Activated naive CD4-positive, alpha-beta T cell treated with anti-CD3 and anti-CD28 coated beads, Interleukin-2, amount 50 U/mL, for 24 hours (primary cell): ENCODE measurements at regions not wholly inside any gene's neighbourhood (a gene's known extent, or its start where the extent isn't known, plus 50 kb on each side); places are given as distances from the start of the nearest gene placed in this dataset.

Experiments
- H3K27ac Mint-ChIP-seq: one replicate; pipeline ENCODE4 v1.8.0; 2021; ENCODE audit warnings: mild to moderate bottlenecking, mixed read lengths
- H3K27me3 Mint-ChIP-seq: one replicate; pipeline ENCODE4 v1.8.0; 2021; ENCODE audit warnings: mixed read lengths
- H3K36me3 Mint-ChIP-seq: one replicate; pipeline ENCODE4 v1.8.0; 2021; ENCODE audit warnings: mixed read lengths
- H3K4me1 Mint-ChIP-seq: one replicate; pipeline ENCODE4 v1.8.0; 2021; ENCODE audit warnings: mixed read lengths
- H3K4me3 Mint-ChIP-seq: one replicate; pipeline ENCODE4 v1.8.0; 2021; ENCODE audit warnings: mild to moderate bottlenecking, mixed read lengths
- H3K9me3 Mint-ChIP-seq: one replicate; pipeline ENCODE4 v1.8.0; 2021; ENCODE audit warnings: mixed read lengths

DNA sequence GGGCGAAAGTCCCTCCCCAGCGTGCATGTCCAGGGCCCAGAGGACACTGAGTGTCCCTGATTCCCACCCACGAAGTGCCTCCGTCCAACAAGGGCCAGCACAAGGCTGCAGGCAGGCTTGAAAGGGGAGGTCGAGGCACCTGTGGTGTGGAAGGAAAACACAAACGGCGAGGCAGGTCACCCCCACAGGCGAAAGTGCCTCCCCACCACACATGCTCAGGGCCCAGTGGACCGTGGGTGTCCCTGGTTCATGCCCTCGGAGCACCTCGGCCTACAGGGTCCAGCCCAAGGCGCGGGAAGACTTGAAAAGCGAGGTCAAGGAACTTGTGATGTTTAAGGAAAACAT is 370.4 kb downstream of the ALG10 start:
- Mint-ChIP-seq H3K4me1 (no peaks in the 10 kb centered on the region), H3K36me3 (no peaks in the 10 kb centered on the region), H3K4me3 (no peak overlapping the region), H3K27me3 (peaks cover 3% of the 10 kb centered on the region), H3K9me3 (peaks cover 5% of the 10 kb centered on the region), H3K27ac (no peak overlapping the region)

DNA sequence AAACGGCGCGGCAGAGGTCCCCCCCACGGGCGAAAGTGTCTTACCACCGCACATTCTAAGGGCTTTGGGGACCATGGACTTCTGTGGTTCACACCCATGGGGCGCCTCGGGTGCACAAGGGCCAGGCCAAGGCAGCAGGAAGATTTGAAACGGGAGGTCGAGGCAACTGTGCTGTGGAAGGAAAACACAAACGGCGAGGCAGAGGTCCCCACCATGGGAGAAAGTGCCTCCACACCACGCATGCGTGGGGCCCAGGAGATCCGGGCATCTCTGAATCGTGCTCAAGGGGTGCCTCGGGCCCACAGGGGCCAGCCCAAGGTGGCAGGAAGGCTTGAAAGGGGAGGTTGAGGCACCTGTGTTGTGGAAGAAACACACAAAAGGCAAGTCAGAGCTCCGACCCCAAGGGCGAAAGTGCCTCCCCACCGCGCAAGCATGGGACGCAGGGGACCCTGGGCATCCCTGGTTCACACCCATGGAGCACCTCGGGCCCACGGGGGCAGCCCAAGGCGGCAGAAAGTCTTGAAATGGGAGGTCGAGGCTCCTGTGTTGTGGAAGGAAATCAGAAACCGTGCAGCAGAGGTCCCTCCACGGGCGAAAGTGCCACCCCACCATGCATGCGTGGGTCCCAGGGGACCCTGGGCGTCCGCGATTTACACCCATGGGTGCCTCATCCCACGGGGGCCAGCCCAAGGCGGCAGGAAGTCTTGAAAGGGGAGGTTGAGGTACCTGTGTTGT is 371.0 kb downstream of the ALG10 start:
- Mint-ChIP-seq H3K27me3 (peaks cover 3% of the 10 kb centered on the region), H3K27ac (no peak overlapping the region), H3K4me3 (no peak overlapping the region), H3K36me3 (no peaks in the 10 kb centered on the region), H3K4me1 (no peaks in the 10 kb centered on the region), H3K9me3 (peaks cover 5% of the 10 kb centered on the region)

DNA sequence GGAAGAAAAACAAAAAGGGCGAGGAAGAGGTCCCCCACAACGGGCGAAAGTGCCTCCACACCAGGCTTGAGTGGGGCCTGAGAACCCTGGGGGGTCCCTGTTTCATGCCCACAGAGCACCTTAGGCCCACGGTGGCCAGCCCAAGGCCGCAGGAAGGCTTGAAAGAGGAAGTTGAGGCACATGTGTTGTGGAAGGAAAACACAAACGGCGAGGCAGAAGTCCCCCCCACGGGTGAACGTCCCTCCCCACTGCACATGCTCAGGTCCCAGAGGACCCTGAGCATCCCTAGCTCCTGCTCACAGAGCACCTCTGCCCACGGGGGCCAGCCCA is 371.5 kb downstream of the ALG10 start:
- peaks cover 3% of the 10 kb centered on the region for H3K27me3 Mint-ChIP-seq
- no peaks in the 10 kb centered on the region for H3K36me3 Mint-ChIP-seq
- peaks cover 5% of the 10 kb centered on the region for H3K9me3 Mint-ChIP-seq
- no peak overlapping the region for H3K4me3 Mint-ChIP-seq
- no peak overlapping the region for H3K27ac Mint-ChIP-seq
- H3K4me1 Mint-ChIP-seq: no peaks in the 10 kb centered on the region

GRCh38 chr12:34394211-34395055 is 372.1 kb downstream of the ALG10 start:
- H3K27ac Mint-ChIP-seq: no peak overlapping the region
- no peaks in the 10 kb centered on the region for H3K36me3 Mint-ChIP-seq
- no peaks in the 10 kb centered on the region for H3K4me1 Mint-ChIP-seq
- peaks cover under 1% of the 10 kb centered on the region for H3K27me3 Mint-ChIP-seq
- H3K4me3 Mint-ChIP-seq: no peak overlapping the region
- peaks cover 5% of the 10 kb centered on the region for H3K9me3 Mint-ChIP-seq

GRCh38 chr12:34395056-34396005 is 373.0 kb downstream of the ALG10 start:
- H3K27ac Mint-ChIP-seq: no peak overlapping the region
- H3K4me1 Mint-ChIP-seq: no peaks in the 10 kb centered on the region
- H3K9me3 Mint-ChIP-seq: peaks cover 5% of the 10 kb centered on the region
- H3K36me3 Mint-ChIP-seq: no peaks in the 10 kb centered on the region
- H3K27me3 Mint-ChIP-seq: no peaks in the 10 kb centered on the region
- no peak overlapping the region for H3K4me3 Mint-ChIP-seq

- H3K9me3 Mint-ChIP-seq: no peaks in the 10 kb centered on the region
- H3K36me3 Mint-ChIP-seq: no peaks in the 10 kb centered on the region
- H3K4me1 Mint-ChIP-seq: no peaks in the 10 kb centered on the region
- no peaks in the 10 kb centered on the region for H3K27me3 Mint-ChIP-seq
- no peak overlapping the region for H3K4me3 Mint-ChIP-seq
- H3K27ac Mint-ChIP-seq: no peak overlapping the region
These were observed 373.9 kb downstream of the ALG10 start for GRCh38 chr12:34396006-34396860.

- H3K9me3 Mint-ChIP-seq: no peaks in the 10 kb centered on the region
- no peak overlapping the region for H3K4me3 Mint-ChIP-seq
- no peak overlapping the region for H3K27ac Mint-ChIP-seq
- no peaks in the 10 kb centered on the region for H3K27me3 Mint-ChIP-seq
- no peaks in the 10 kb centered on the region for H3K4me1 Mint-ChIP-seq
- no peaks in the 10 kb centered on the region for H3K36me3 Mint-ChIP-seq
These were observed 374.7 kb downstream of the ALG10 start for GRCh38 chr12:34396861-34397590.

GRCh38 chr12:34397591-34398365 is 375.5 kb downstream of the ALG10 start:
- Mint-ChIP-seq H3K4me3 (no peak overlapping the region), H3K27me3 (no peaks in the 10 kb centered on the region), H3K36me3 (no peaks in the 10 kb centered on the region), H3K27ac (no peak overlapping the region), H3K9me3 (peaks cover 1% of the 10 kb centered on the region), H3K4me1 (no peaks in the 10 kb centered on the region)

DNA sequence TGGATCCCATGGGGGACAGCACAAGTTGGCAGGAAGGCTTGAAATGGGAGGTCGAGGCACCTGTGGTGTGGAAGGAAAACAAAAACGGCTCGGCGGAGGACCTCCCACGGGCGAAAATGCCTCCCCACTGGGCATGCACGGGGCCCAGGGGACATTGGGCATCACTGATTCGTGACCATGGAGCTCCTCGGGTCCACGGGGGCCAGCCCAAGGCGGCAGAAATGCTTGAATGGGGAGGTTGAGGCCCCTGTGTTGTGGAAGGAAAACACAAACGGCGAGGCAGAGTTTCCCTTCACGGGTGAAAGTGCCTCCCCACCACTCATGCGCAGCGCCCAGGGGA is 376.0 kb downstream of the ALG10 start:
- H3K4me1 Mint-ChIP-seq: no peaks in the 10 kb centered on the region
- no peaks in the 10 kb centered on the region for H3K36me3 Mint-ChIP-seq
- no peak overlapping the region for H3K4me3 Mint-ChIP-seq
- H3K27me3 Mint-ChIP-seq: no peaks in the 10 kb centered on the region
- no peak overlapping the region for H3K27ac Mint-ChIP-seq
- H3K9me3 Mint-ChIP-seq: peaks cover 6% of the 10 kb centered on the region

- peaks cover 6% of the 10 kb centered on the region for H3K9me3 Mint-ChIP-seq
- H3K36me3 Mint-ChIP-seq: no peaks in the 10 kb centered on the region
- no peaks in the 10 kb centered on the region for H3K27me3 Mint-ChIP-seq
- no peaks in the 10 kb centered on the region for H3K4me1 Mint-ChIP-seq
- H3K27ac Mint-ChIP-seq: no peak overlapping the region
- no peak overlapping the region for H3K4me3 Mint-ChIP-seq
These were observed 376.7 kb downstream of the ALG10 start for GRCh38 chr12:34398706-34399630.

DNA sequence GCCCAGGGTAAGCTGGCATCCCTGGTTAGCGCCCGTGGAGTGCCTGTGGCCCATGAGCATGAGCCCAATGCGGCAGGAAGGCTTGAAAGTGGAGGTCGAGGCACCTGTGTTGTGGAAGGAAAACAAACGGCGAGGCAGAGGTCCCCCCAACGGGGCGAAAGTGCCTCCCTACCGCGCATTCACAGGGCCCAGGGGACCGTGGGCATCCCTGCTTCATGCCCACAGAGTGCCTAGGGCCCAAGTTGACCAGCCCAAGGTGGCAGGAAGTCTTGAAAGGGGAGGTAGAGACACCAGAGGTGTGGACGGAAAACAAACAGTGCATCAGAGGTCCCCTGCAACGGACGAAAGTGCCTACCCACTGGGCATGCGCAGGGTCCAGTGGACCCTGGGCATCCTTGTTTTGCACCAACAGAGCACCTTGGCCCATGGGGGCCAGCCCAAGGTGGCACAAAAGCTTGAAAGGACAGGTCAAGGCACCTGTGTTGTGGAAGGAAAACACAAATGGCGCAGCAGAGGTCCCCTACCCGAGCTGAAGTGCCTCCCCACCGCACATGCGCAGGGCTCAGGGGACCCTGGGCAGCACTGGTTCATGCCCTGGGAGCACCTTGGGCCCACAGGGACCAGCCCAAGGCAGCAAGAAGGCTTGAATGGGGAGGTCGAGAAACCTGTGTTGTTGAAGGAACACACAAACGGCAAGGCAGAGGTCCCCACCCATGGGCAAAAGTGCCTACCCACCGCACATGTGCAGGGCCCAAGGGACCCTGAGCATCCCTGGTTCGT is 377.5 kb downstream of the ALG10 start:
- Mint-ChIP-seq H3K4me3 (no peak overlapping the region), H3K36me3 (no peaks in the 10 kb centered on the region), H3K9me3 (peaks cover 6% of the 10 kb centered on the region)

GRCh38 chr12:34400411-34400881 is 378.1 kb downstream of the ALG10 start:
- H3K36me3 Mint-ChIP-seq: no peaks in the 10 kb centered on the region
- no peak overlapping the region for H3K4me3 Mint-ChIP-seq
- no peak overlapping the region for H3K27ac Mint-ChIP-seq
- H3K9me3 Mint-ChIP-seq: peaks cover 6% of the 10 kb centered on the region
- no peaks in the 10 kb centered on the region for H3K4me1 Mint-ChIP-seq
- no peaks in the 10 kb centered on the region for H3K27me3 Mint-ChIP-seq

More for the DNA sequence above, 377.5 kb downstream of the ALG10 start:
- no peaks in the 10 kb centered on the region for H3K27me3 Mint-ChIP-seq
- no peaks in the 10 kb centered on the region for H3K4me1 Mint-ChIP-seq
- no peak overlapping the region for H3K27ac Mint-ChIP-seq
